Esophagus squamous epithelium (tissue), 4 donors: ENCODE measurements at regions not wholly inside any gene's neighbourhood (a gene's known extent, or its start where the extent isn't known, plus 50 kb on each side); places are given as distances from the start of the nearest gene placed in this dataset.

Source experiments
- CTCF ChIP-seq, 6 experiments: fragments of 450-650 bp in 4 of 6; fragments of 200-600 bp in 2 of 6; sonication (generic) in 2 of 6; IDR thresholded peaks; one replicate each; pipeline ENCODE4 v1.5.1; 2016 to 2019; ENCODE audit warnings: antibody characterized with exemption in 6 of 6, mild to moderate bottlenecking in 4 of 6, moderate library complexity in 4 of 6
- POLR2A ChIP-seq, 4 donors: fragments of 450-650 bp; IDR thresholded peaks; one replicate each; pipeline ENCODE4 v1.6.1; 2017; ENCODE audit warnings: antibody characterized with exemption in 4 of 4, mild to moderate bottlenecking in 4 of 4, moderate library complexity in 3 of 4

- TF ChIP-seq CTCF (IDR thresholded peaks at IDR 0.05) (no peak), POLR2A (IDR thresholded peaks at IDR 0.05) (no peak)
Measured at GRCh38 chr1:116313776-116314175, 59.3 kb upstream of the ATP1A1 start.
